EL (cell line): ENCODE measurements at regions not wholly inside any gene's neighbourhood (a gene's known extent, or its start where the extent isn't known, plus 50 kb on each side); places are given as distances from the start of the nearest gene placed in this dataset.

Experiments
- DNase-seq: peaks from one replicate; pipeline ENCODE4 v3.0.0-alpha.2; 2016

GRCh38 chr5:164747371-164747770, 1242.0 kb downstream of the MAT2B start:
- DNase-seq = no peak

- no peak for DNase-seq
Measured at GRCh38 chr5:164748861-164749260, 1243.4 kb downstream of the MAT2B start.

- no peak for DNase-seq
Measured at GRCh38 chr5:164753434-164753833, 1248.0 kb downstream of the MAT2B start.

- DNase-seq = no peak
Measured at GRCh38 chr5:164763206-164763605, 1257.8 kb downstream of the MAT2B start.

- DNase-seq = no peak
Measured at GRCh38 chr5:164772122-164772521, 1266.7 kb downstream of the MAT2B start.

GRCh38 chr5:164784230-164784629, 1278.8 kb downstream of the MAT2B start:
- no peak for DNase-seq

GRCh38 chr5:164798110-164798509, 1292.7 kb downstream of the MAT2B start:
- DNase-seq = no peak

- no peak for DNase-seq
Measured at GRCh38 chr5:164799391-164799790, 1294.0 kb downstream of the MAT2B start.

- no peak for DNase-seq
Measured at GRCh38 chr5:164801910-164802309, 1296.5 kb downstream of the MAT2B start.

- no peak for DNase-seq
Measured at GRCh38 chr5:164809821-164810220, 1304.4 kb downstream of the MAT2B start.

- DNase-seq = no peak
Measured at GRCh38 chr5:164818445-164818844, 1313.0 kb downstream of the MAT2B start.

- DNase-seq = no peak
Measured at GRCh38 chr5:164824671-164825070, 1319.3 kb downstream of the MAT2B start.

GRCh38 chr5:164832516-164832915, 1327.1 kb downstream of the MAT2B start:
- no peak for DNase-seq

GRCh38 chr5:164844348-164844747, 1338.9 kb downstream of the MAT2B start:
- no peak for DNase-seq

GRCh38 chr5:164860896-164861295, 1355.5 kb downstream of the MAT2B start:
- no peak for DNase-seq

- DNase-seq = no peak
Measured at GRCh38 chr5:164861610-164862009, 1356.2 kb downstream of the MAT2B start.

- no peak for DNase-seq
Measured at GRCh38 chr5:164868761-164869160, 1363.3 kb downstream of the MAT2B start.

GRCh38 chr5:164869325-164869724, 1363.9 kb downstream of the MAT2B start:
- DNase-seq = no peak

- no peak for DNase-seq
Measured at GRCh38 chr5:164876793-164877192, 1371.4 kb downstream of the MAT2B start.

- DNase-seq = no peak
Measured at GRCh38 chr5:164881442-164881841, 1376.0 kb downstream of the MAT2B start.

GRCh38 chr5:164885179-164885578, 1379.8 kb downstream of the MAT2B start:
- no peak for DNase-seq

- DNase-seq = no peak
Measured at GRCh38 chr5:164893071-164893470, 1387.7 kb downstream of the MAT2B start.

- DNase-seq = no peak
Measured at GRCh38 chr5:164898705-164899104, 1393.3 kb downstream of the MAT2B start.

- DNase-seq = no peak
Measured at GRCh38 chr5:164909673-164910072, 1404.3 kb downstream of the MAT2B start.

GRCh38 chr5:164921722-164922121, 1416.3 kb downstream of the MAT2B start:
- no peak for DNase-seq

- DNase-seq = no peak
Measured at GRCh38 chr5:164934039-164934438, 1428.6 kb downstream of the MAT2B start.
